Uterus (tissue), 3 donors: ENCODE measurements at regions not wholly inside any gene's neighbourhood (a gene's known extent, or its start where the extent isn't known, plus 50 kb on each side); places are given as distances from the start of the nearest gene placed in this dataset.

ENCODE experiments used
- DNase-seq, 2 donors: peaks; one replicate each; pipeline ENCODE4 v3.0.0-alpha.2; 2019 to 2020
- H3K27ac ChIP-seq, 2 donors: fragments of 200-600 bp; sonication (generic); 1 replicate in 1 of 2; 2 replicates in 1 of 2; pipeline ENCODE4 v1.5.1; 2016 to 2018
- H3K27me3 ChIP-seq, 2 donors: fragments of 200-600 bp; sonication (generic); one replicate each; pipeline ENCODE4 v1.5.1; 2018 to 2019; ENCODE audit warnings: control low read depth in 1 of 2
- H3K36me3 ChIP-seq, 2 donors: fragments of 200-600 bp; sonication (generic); one replicate each; pipeline ENCODE4 v1.5.1; 2019; ENCODE audit warnings: control low read depth in 1 of 2
- H3K4me1 ChIP-seq, 2 donors: fragments of 200-600 bp; sonication (generic); one replicate each; pipeline ENCODE4 v1.5.1; 2018 to 2019; ENCODE audit warnings: control low read depth in 1 of 2
- H3K4me3 ChIP-seq, 2 donors: fragments of 200-600 bp; sonication (generic); 1 replicate in 1 of 2; 2 replicates in 1 of 2; pipeline ENCODE4 v1.5.1; 2018 to 2019; ENCODE audit warnings: mild to moderate bottlenecking in 1 of 2
- H3K9me3 ChIP-seq, 2 donors: fragments of 200-600 bp; sonication (generic); one replicate each; pipeline ENCODE4 v1.5.1; 2019; ENCODE audit warnings: control low read depth in 1 of 2
- POLR2A ChIP-seq, 2 donors: fragments of 450-650 bp; IDR thresholded peaks; one replicate each; pipeline ENCODE4 v1.6.1; 2016; ENCODE audit warnings: antibody characterized with exemption in 2 of 2, mild to moderate bottlenecking in 1 of 2, moderate library complexity in 1 of 2
- intact Hi-C: fragments of 100-400 bp; cut with DNase I; formaldehyde crosslinking; loops from one replicate; pipeline ENCODE4 v1.15.1; 2023; ENCODE audit warnings: low total_unique reads
- TF ChIP-seq, protein P1 (sequence below), 4 experiments: fragments of 200-600 bp in 2 of 4; fragments of 450-650 bp in 2 of 4; sonication (generic) in 2 of 4; IDR thresholded peaks; one replicate each; pipeline ENCODE4 v1.5.1; 2016 to 2019; ENCODE audit warnings: antibody characterized with exemption in 4 of 4, mild to moderate bottlenecking in 2 of 4, moderate library complexity in 1 of 4
- donor health status: DM: yes; HTN: yes; CAD: no.

DNA sequence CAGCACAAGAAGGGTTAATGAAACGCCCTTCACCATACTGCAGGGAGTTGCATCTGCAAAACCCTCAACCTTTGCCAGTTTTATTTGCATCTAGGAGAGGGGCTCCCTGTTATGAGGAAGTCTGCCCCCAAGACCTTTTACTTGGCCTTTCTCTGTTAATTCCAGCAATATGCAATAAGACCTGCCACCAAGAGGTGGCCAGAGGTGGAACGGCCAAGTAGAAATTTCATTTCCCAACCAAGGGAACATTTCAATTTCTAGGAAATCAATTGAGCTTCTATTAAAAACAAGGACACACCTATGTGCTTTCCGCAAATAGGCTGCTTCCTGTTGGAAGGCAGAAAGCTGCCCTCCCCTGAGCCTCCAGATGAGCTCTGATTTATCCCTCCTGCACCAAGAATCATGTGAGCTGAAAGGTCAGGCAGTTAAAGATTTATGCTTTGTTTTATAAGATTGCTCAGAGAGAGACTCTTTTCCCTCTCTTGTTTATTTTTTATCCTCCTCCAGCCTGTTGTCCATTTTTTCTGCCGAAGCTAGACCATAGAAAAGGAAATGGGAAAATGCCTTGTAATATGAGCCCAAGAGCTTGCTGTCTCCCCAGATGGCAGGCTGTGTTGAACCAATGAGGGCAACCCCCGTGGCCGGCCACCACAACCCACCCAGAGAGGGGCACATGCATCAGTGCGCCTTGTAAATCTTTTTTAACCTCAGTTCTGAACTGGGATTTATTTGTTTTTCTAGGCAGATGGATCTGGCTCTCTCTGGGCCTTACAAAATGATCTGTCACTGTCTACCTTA is 572.8 kb downstream of the TLE1 start:
- DNase-seq = peak in 1 of 2 donors; percentile 27

DNA sequence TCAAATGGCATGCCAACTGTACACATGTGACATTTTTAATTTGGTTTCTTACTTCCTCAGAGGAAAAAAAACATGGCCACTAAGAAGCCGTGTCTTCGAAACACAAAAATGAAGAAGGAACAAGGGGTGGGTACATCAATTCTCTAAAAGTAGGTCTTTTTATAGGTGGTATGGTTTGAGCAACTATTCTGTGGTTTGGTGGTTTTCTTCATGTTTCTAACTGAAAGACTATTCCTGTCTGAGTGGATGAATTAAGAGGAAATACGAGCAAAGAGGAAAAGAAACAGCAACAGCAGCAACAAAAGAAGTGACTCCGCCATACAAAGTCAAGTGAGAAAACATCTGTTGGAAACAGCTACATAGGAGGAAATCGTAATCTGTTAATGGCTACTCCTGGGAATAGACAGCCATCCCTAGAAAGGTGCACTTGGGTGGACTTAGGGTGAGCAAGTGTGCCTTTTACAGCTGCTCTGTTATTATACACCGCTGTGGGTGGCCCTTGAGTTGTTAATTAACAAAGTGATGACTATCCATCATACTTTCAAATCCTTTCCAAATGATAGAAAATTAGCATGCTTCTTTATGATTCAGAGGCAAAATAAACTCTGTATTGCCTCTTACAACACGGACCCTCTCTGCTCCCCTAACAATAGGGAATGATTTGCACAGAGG is 575.8 kb downstream of the TLE1 start:
- H3K4me3 ChIP-seq = no peak overlapping the region
- DNase-seq = no peak
- H3K36me3 ChIP-seq = no peaks in the 10 kb centered on the region
- intact Hi-C loops = no loop called here
- H3K27me3 ChIP-seq = no peaks in the 10 kb centered on the region
- H3K4me1 ChIP-seq = no peaks in the 10 kb centered on the region
- H3K27ac ChIP-seq = no peak overlapping the region
- TF ChIP-seq, protein P1, sequence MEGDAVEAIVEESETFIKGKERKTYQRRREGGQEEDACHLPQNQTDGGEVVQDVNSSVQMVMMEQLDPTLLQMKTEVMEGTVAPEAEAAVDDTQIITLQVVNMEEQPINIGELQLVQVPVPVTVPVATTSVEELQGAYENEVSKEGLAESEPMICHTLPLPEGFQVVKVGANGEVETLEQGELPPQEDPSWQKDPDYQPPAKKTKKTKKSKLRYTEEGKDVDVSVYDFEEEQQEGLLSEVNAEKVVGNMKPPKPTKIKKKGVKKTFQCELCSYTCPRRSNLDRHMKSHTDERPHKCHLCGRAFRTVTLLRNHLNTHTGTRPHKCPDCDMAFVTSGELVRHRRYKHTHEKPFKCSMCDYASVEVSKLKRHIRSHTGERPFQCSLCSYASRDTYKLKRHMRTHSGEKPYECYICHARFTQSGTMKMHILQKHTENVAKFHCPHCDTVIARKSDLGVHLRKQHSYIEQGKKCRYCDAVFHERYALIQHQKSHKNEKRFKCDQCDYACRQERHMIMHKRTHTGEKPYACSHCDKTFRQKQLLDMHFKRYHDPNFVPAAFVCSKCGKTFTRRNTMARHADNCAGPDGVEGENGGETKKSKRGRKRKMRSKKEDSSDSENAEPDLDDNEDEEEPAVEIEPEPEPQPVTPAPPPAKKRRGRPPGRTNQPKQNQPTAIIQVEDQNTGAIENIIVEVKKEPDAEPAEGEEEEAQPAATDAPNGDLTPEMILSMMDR (IDR thresholded peaks at IDR 0.05) = no peak
- no peak for TF ChIP-seq POLR2A (IDR thresholded peaks at IDR 0.05)
- no peaks in the 10 kb centered on the region for H3K9me3 ChIP-seq

More for the DNA sequence above, 572.8 kb downstream of the TLE1 start:
- Histone ChIP-seq H3K9me3 (no peaks in the 10 kb centered on the region), H3K4me1 (no peaks in the 10 kb centered on the region), H3K4me3 (no peak overlapping the region), H3K27ac (peak overlapping the region; percentile 39 to 55), H3K36me3 (no peaks in the 10 kb centered on the region), H3K27me3 (no peaks in the 10 kb centered on the region)
- intact Hi-C loops = no loop called here
- no peak for TF ChIP-seq POLR2A (IDR thresholded peaks at IDR 0.05)
- TF ChIP-seq, protein P1 (IDR thresholded peaks at IDR 0.05) = peak in 1 of 4 experiments; percentile 11

DNA sequence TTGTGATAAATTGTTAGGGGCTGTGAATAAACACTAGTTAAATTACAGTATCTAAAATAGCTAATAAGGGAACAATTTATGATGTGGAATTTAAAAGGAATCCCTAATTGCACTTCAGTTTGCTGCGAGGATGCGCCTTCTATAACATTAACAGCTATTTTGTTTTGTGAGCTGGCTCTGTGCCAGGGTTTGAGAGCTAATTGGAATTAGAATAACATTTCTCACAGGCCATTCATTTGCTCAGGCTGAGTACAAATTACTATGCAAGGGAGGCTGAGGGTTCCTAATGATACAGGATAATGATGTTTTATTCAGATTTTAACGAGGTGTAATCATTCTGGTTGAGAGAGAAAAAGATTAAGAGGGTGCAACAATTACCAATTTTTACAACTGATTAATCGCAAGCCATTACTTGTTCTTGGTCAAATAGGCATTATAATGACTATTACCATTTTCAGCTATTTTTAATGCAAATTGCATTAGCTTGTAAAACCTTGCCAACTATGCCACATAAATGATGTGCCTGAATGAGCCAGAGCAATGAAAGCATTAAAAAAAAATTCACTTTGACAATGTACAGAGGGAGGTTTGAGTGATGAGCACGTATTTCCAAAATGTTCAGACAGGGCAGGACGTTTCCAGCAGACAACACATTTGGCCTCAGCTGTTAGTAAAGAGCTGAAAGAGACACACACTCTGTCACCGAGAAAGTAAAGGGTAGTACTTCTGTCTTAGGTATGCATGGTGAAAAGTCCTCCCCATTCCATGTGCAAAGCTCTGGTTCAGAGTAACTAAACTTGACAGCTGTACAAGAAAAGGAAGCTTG is 576.5 kb downstream of the TLE1 start:
- no peaks in the 10 kb centered on the region for H3K27me3 ChIP-seq
- no peak overlapping the region for H3K4me3 ChIP-seq
- intact Hi-C loops = no loop called here
- no peak overlapping the region for H3K27ac ChIP-seq
- H3K9me3 ChIP-seq = no peaks in the 10 kb centered on the region
- no peaks in the 10 kb centered on the region for H3K4me1 ChIP-seq
- no peaks in the 10 kb centered on the region for H3K36me3 ChIP-seq
- DNase-seq = no peak
- TF ChIP-seq, protein P1 (IDR thresholded peaks at IDR 0.05) = no peak
- TF ChIP-seq POLR2A (IDR thresholded peaks at IDR 0.05) = no peak

DNA sequence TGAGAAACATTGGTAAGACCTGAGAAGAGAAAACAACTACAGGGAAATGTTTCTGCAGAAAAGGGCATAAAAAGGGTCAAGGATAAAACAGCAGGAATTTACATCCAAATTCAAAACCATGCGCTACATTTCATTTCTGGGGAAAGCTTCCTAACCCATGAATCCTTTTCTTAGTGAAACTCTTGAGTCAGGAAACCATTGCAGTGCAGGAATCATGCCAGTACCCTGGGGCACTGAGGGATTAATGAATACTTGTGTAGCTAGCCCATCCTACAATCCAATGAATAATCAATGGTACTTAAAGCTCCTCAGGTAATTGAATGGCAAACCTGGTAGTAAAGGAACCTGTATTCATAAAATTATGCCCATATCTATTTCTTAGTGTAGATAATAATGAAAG is 580.5 kb downstream of the TLE1 start:
- Histone ChIP-seq H3K36me3 (no peaks in the 10 kb centered on the region), H3K27ac (no peak overlapping the region), H3K4me3 (no peak overlapping the region), H3K27me3 (no peaks in the 10 kb centered on the region), H3K4me1 (no peaks in the 10 kb centered on the region), H3K9me3 (no peaks in the 10 kb centered on the region)
- intact Hi-C loops = no loop called here
- no peak for TF ChIP-seq POLR2A (IDR thresholded peaks at IDR 0.05)
- TF ChIP-seq, protein P1 (IDR thresholded peaks at IDR 0.05) = no peak
- no peak for DNase-seq
